ENCODE measurements at regions not wholly inside any gene's neighbourhood (a gene's known extent, or its start where the extent isn't known, plus 50 kb on each side); places are given as distances from the start of the nearest gene placed in this dataset.

- DNase-seq (no peak), ATAC-seq (no peak)
- no peak for TF ChIP-seq CTCF (IDR thresholded peaks at IDR 0.05)
- no peaks in the 10 kb centered on the region for H3K36me3 ChIP-seq (ENCODE audit: low read depth)
- H3K9me3 ChIP-seq = peaks cover 13% of the 10 kb centered on the region
- intact Hi-C loops (cut with DNase I, micrococcal nuclease) = no loop called here
- no peak overlapping the region for H3K4me3 ChIP-seq
- H3K4me1 ChIP-seq (ENCODE audit: low read depth) = no peaks in the 10 kb centered on the region
Measured at GRCh38 chr18:8926464-8926863, 176.0 kb upstream of the NDUFV2 start.

GRCh38 chr18:8928044-8928443 is 174.5 kb upstream of the NDUFV2 start:
- intact Hi-C loops (cut with DNase I, micrococcal nuclease) = no loop called here
- no peak for TF ChIP-seq CTCF (IDR thresholded peaks at IDR 0.05)
- Histone ChIP-seq H3K4me1 (ENCODE audit: low read depth) (no peaks in the 10 kb centered on the region), H3K4me3 (no peak overlapping the region), H3K36me3 (ENCODE audit: low read depth) (no peaks in the 10 kb centered on the region), H3K9me3 (peaks cover 15% of the 10 kb centered on the region)
- ATAC-seq = no peak
- DNase-seq = no peak

GRCh38 chr18:8928847-8929780 is 173.4 kb upstream of the NDUFV2 start:
- no peak for ATAC-seq
- intact Hi-C loops (cut with DNase I, micrococcal nuclease) = no loop called here
- DNase-seq = no peak
- no peak overlapping the region for H3K4me3 ChIP-seq
- no peaks in the 10 kb centered on the region for H3K36me3 ChIP-seq (ENCODE audit: low read depth)
- no peaks in the 10 kb centered on the region for H3K4me1 ChIP-seq (ENCODE audit: low read depth)
- TF ChIP-seq CTCF (IDR thresholded peaks at IDR 0.05) = no peak
- peaks cover 18% of the 10 kb centered on the region for H3K9me3 ChIP-seq

- ATAC-seq (no peak), DNase-seq (no peak)
- intact Hi-C loops (cut with DNase I, micrococcal nuclease) = no loop called here
- TF ChIP-seq CTCF (IDR thresholded peaks at IDR 0.05) = no peak
- Histone ChIP-seq H3K9me3 (peaks cover 18% of the 10 kb centered on the region), H3K4me3 (no peak overlapping the region), H3K4me1 (ENCODE audit: low read depth) (no peaks in the 10 kb centered on the region), H3K36me3 (ENCODE audit: low read depth) (no peaks in the 10 kb centered on the region)
Measured at GRCh38 chr18:8930990-8931616, 171.4 kb upstream of the NDUFV2 start.

GRCh38 chr18:8932866-8933265 is 169.6 kb upstream of the NDUFV2 start:
- ATAC-seq = no peak
- Histone ChIP-seq H3K36me3 (ENCODE audit: low read depth) (no peaks in the 10 kb centered on the region), H3K9me3 (peaks cover 12% of the 10 kb centered on the region), H3K4me1 (ENCODE audit: low read depth) (no peaks in the 10 kb centered on the region), H3K4me3 (no peak overlapping the region)
- intact Hi-C loops (cut with DNase I, micrococcal nuclease) = no loop called here
- no peak for DNase-seq
- no peak for TF ChIP-seq CTCF (IDR thresholded peaks at IDR 0.05)
